ENCODE measurements at regions not wholly inside any gene's neighbourhood (a gene's known extent, or its start where the extent isn't known, plus 50 kb on each side); places are given as distances from the start of the nearest gene placed in this dataset.

DNA sequence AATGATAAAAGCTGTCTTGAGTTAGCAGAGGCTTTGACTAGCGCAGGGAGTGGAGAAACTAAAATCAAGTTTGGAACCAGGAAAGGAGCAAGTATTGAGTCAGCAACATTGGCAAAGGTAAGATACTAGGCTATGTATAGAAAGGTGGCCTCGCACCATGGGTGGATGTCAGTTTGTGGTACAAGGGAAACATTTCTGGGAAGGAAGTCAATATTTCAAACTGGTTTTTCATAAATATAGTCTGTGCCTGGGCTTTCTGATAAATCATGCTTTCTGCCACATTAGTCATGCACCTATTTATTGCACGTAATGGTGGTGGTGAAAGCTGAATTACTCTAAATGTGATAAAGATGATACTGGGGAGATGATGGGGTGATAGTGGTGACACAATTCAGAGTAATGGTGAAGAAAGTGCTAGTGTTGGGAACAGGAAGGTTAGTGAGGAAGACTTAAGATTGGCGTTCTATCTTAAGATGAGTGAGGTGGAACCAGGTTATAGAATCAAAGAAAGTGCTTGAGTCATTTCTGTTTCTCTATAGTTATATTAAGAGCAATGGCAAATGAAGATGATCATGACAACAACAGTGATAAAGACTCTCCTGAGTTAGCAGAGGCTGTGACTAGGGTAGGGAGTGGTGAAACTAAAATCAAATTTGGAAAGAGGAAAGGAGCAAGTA lies 729.0 kb downstream of the FAM181B start:
- Mint-ChIP-seq H3K27ac (no peak overlapping the region), H3K4me1 (peaks cover 2% of the 10 kb centered on the region), H3K27me3 (ENCODE audit: insufficient read depth, low read depth) (no peaks in the 10 kb centered on the region), H3K9me3 (no peaks in the 10 kb centered on the region), H3K36me3 (no peaks in the 10 kb centered on the region), H3K4me3 (no peak overlapping the region)
- Histone ChIP-seq H3K9me3 (ENCODE audit: low read depth) (no peaks in the 10 kb centered on the region), H4K20me1 (ENCODE audit: low read depth) (no peaks in the 10 kb centered on the region), H2AFZ (replicated peaks) (no peak overlapping the region), H3K79me2 (ENCODE audit: low read depth) (no peaks in the 10 kb centered on the region), H3K4me2 (no peak overlapping the region), H3K9ac (no peak overlapping the region), H3K4me1 (no peaks in the 10 kb centered on the region), H3K36me3 (no peaks in the 10 kb centered on the region), H3K27ac (no peak overlapping the region), H3K4me3 (no peak overlapping the region), H3F3A (ENCODE audit: low read depth) (no peaks in the 10 kb centered on the region), H3K27me3 (no peaks in the 10 kb centered on the region)
- no peak for DNase-seq (ENCODE audit: low spot score)
- no peak for TF ChIP-seq EZH2 (IDR thresholded peaks at IDR 0.05)
- TF ChIP-seq, protein P1, sequence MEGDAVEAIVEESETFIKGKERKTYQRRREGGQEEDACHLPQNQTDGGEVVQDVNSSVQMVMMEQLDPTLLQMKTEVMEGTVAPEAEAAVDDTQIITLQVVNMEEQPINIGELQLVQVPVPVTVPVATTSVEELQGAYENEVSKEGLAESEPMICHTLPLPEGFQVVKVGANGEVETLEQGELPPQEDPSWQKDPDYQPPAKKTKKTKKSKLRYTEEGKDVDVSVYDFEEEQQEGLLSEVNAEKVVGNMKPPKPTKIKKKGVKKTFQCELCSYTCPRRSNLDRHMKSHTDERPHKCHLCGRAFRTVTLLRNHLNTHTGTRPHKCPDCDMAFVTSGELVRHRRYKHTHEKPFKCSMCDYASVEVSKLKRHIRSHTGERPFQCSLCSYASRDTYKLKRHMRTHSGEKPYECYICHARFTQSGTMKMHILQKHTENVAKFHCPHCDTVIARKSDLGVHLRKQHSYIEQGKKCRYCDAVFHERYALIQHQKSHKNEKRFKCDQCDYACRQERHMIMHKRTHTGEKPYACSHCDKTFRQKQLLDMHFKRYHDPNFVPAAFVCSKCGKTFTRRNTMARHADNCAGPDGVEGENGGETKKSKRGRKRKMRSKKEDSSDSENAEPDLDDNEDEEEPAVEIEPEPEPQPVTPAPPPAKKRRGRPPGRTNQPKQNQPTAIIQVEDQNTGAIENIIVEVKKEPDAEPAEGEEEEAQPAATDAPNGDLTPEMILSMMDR (IDR thresholded peaks at IDR 0.05) = no peak
- TF ChIP-seq EZH2phosphoT487 (IDR thresholded peaks at IDR 0.05) = no peak

DNA sequence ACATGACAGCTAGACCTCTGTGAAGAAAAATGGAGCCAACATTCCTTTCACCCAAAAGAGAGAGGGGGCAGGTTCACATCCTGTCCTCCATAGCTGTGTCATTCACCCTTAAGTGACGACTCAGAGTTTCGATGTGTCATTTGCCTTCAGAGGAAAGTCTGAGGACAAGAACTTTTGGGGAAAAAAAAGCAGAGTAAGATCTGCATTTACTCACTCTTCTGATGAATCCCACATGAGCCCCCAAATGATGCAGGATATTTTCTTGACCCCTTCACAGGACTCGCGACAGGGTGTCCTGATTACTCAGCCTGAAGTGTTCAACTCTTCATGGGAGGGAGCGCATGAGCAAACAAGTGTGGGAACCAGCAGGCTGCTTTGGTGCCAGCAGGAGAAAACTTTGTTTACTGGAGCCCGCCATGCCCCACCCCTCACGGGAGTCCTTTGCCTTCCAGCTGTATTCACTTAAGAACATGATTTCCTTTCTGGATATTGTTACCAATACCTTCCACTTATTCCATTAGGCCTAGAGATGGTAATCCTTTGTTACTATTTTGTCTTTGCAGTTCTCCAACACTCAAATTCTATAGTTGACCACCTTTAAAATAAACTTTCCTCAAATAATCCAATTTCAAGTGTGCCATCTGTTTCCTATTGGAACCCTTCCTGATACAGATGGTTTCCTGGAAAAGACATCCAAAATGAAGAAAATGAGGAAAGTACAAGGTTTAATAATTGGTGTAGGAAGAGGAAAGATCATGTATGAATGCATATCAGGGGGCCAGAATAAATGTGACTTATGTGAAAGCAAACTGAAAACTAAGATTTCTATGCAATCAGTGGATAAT lies 729.8 kb downstream of the FAM181B start:
- H3K27ac ChIP-seq = no peak overlapping the region
- no peaks in the 10 kb centered on the region for H3F3A ChIP-seq (ENCODE audit: low read depth)
- no peak overlapping the region for H3K4me3 Mint-ChIP-seq
- no peak overlapping the region for H3K27ac Mint-ChIP-seq
- H3K4me1 ChIP-seq = no peaks in the 10 kb centered on the region
- H3K9me3 Mint-ChIP-seq = no peaks in the 10 kb centered on the region
- no peak overlapping the region for H3K9ac ChIP-seq
- no peak overlapping the region for H2AFZ ChIP-seq (replicated peaks)
- H3K4me1 Mint-ChIP-seq = peaks cover 2% of the 10 kb centered on the region
- no peak for DNase-seq (ENCODE audit: low spot score)
- no peaks in the 10 kb centered on the region for H3K79me2 ChIP-seq (ENCODE audit: low read depth)
- TF ChIP-seq, protein P1 (IDR thresholded peaks at IDR 0.05) = no peak
- TF ChIP-seq EZH2 (IDR thresholded peaks at IDR 0.05) (no peak), EZH2phosphoT487 (IDR thresholded peaks at IDR 0.05) (no peak)
- no peak overlapping the region for H3K4me3 ChIP-seq
- no peaks in the 10 kb centered on the region for H3K36me3 ChIP-seq
- H3K9me3 ChIP-seq (ENCODE audit: low read depth) = no peaks in the 10 kb centered on the region
- no peaks in the 10 kb centered on the region for H3K27me3 ChIP-seq
- no peak overlapping the region for H3K4me2 ChIP-seq
- no peaks in the 10 kb centered on the region for H3K36me3 Mint-ChIP-seq
- H3K27me3 Mint-ChIP-seq (ENCODE audit: insufficient read depth, low read depth) = no peaks in the 10 kb centered on the region
- H4K20me1 ChIP-seq (ENCODE audit: low read depth) = no peaks in the 10 kb centered on the region

DNA sequence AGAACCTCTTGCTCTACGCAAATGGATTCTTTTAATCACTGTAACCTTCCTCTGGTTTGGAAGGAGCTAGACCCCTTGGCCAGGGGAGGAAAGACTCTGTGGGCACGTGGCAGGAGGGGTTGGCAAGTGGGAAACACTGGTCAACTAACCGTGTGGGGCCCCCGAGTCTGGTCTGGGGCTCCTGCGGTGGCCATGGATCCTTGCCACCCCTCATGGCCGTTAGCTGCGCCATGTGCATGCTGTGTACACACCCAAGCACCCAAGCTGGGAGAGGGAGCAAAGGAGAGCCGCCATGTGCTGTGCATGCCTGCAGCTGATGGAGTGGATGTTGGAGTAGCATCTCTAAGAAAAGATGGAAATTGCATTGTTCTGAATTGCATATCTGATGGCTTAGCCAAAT lies 730.6 kb downstream of the FAM181B start:
- H3K27me3 Mint-ChIP-seq (ENCODE audit: insufficient read depth, low read depth) = no peaks in the 10 kb centered on the region
- no peaks in the 10 kb centered on the region for H3K79me2 ChIP-seq (ENCODE audit: low read depth)
- H3K9ac ChIP-seq = no peak overlapping the region
- TF ChIP-seq, protein P1 (IDR thresholded peaks at IDR 0.05) = no peak
- no peak for TF ChIP-seq EZH2phosphoT487 (IDR thresholded peaks at IDR 0.05)
- no peak for TF ChIP-seq EZH2 (IDR thresholded peaks at IDR 0.05)
- H3K36me3 Mint-ChIP-seq = no peaks in the 10 kb centered on the region
- no peak overlapping the region for H3K27ac ChIP-seq
- H3K9me3 ChIP-seq (ENCODE audit: low read depth) = no peaks in the 10 kb centered on the region
- no peak overlapping the region for H3K27ac Mint-ChIP-seq
- no peak overlapping the region for H3K4me3 ChIP-seq
- no peaks in the 10 kb centered on the region for H3K36me3 ChIP-seq
- no peaks in the 10 kb centered on the region for H4K20me1 ChIP-seq (ENCODE audit: low read depth)
- no peak overlapping the region for H3K4me3 Mint-ChIP-seq
- no peak overlapping the region for H3K4me2 ChIP-seq
- no peak for DNase-seq (ENCODE audit: low spot score)
- no peak overlapping the region for H2AFZ ChIP-seq (replicated peaks)
- peaks cover 2% of the 10 kb centered on the region for H3K4me1 Mint-ChIP-seq
- H3K9me3 Mint-ChIP-seq = no peaks in the 10 kb centered on the region
- no peaks in the 10 kb centered on the region for H3F3A ChIP-seq (ENCODE audit: low read depth)
- no peaks in the 10 kb centered on the region for H3K27me3 ChIP-seq
- H3K4me1 ChIP-seq = no peaks in the 10 kb centered on the region

Data from neural progenitor cell (in vitro differentiated cells).